ENCODE measurements at regions not wholly inside any gene's neighbourhood (a gene's known extent, or its start where the extent isn't known, plus 50 kb on each side); places are given as distances from the start of the nearest gene placed in this dataset.
A peak's percentile ranks its signal among the peaks of the same experiment; 100 is the strongest.

GRCh38 chr5:167780177-167780576 lies 511.3 kb upstream of the WWC1 start:
- DNase-seq = no peak
- no peaks in the 10 kb centered on the region for H3K27me3 ChIP-seq (ENCODE audit: control insufficient read depth, insufficient read depth, low read length, poor library complexity, severe bottlenecking)
- H3K27ac ChIP-seq (ENCODE audit: low read depth, low read length) = no peak overlapping the region
- H3K9me3 ChIP-seq (ENCODE audit: control insufficient read depth, low read length) = no peaks in the 10 kb centered on the region
- Mint-ChIP-seq H3K9me3 (no peaks in the 10 kb centered on the region), H3K27me3 (ENCODE audit: insufficient read depth) (no peaks in the 10 kb centered on the region), H3K27ac (no peak overlapping the region), H3K4me3 (no peak overlapping the region), H3K4me1 (peaks cover 2% of the 10 kb centered on the region), H3K36me3 (ENCODE audit: low read depth) (no peaks in the 10 kb centered on the region)
- no peak overlapping the region for H3K9ac ChIP-seq (ENCODE audit: extremely low read depth, low read length, poor library complexity, severe bottlenecking)
- no peaks in the 10 kb centered on the region for H3K4me1 ChIP-seq (ENCODE audit: control insufficient read depth, insufficient read depth, low read length)
- no peaks in the 10 kb centered on the region for H3K36me3 ChIP-seq (ENCODE audit: control insufficient read depth, insufficient read depth, low read length)
- 93 to 94% methylated on average over 4 to 6 of the region's 6 CpGs for WGBS, 2 experiments (ENCODE audit: insufficient coverage in 1 of 2, insufficient read length in 1 of 2)
- H3K4me3 ChIP-seq (ENCODE audit: low read length) = no peak overlapping the region
- no peak for TF ChIP-seq CTCF (conservative IDR thresholded peaks at IDR 0.05)

GRCh38 chr5:167783145-167783817 lies 508.2 kb upstream of the WWC1 start:
- Mint-ChIP-seq H3K27me3 (ENCODE audit: insufficient read depth) (no peaks in the 10 kb centered on the region), H3K4me3 (no peak overlapping the region), H3K9me3 (no peaks in the 10 kb centered on the region), H3K27ac (no peak overlapping the region), H3K36me3 (ENCODE audit: low read depth) (no peaks in the 10 kb centered on the region), H3K4me1 (peaks cover 2% of the 10 kb centered on the region)
- H3K9ac ChIP-seq (ENCODE audit: extremely low read depth, low read length, poor library complexity, severe bottlenecking) = no peak overlapping the region
- no peaks in the 10 kb centered on the region for H3K36me3 ChIP-seq (ENCODE audit: control insufficient read depth, insufficient read depth, low read length)
- H3K4me1 ChIP-seq (ENCODE audit: control insufficient read depth, insufficient read depth, low read length) = no peaks in the 10 kb centered on the region
- DNase-seq = no peak
- 92% methylated on average over 6 to 9 of the region's 9 CpGs for WGBS, 2 experiments (ENCODE audit: insufficient coverage in 1 of 2, insufficient read length in 1 of 2)
- no peaks in the 10 kb centered on the region for H3K9me3 ChIP-seq (ENCODE audit: control insufficient read depth, low read length)
- no peak overlapping the region for H3K27ac ChIP-seq (ENCODE audit: low read depth, low read length)
- H3K4me3 ChIP-seq (ENCODE audit: low read length) = no peak overlapping the region
- TF ChIP-seq CTCF (conservative IDR thresholded peaks at IDR 0.05) = peak; percentile 17
- H3K27me3 ChIP-seq (ENCODE audit: control insufficient read depth, insufficient read depth, low read length, poor library complexity, severe bottlenecking) = no peaks in the 10 kb centered on the region

DNA sequence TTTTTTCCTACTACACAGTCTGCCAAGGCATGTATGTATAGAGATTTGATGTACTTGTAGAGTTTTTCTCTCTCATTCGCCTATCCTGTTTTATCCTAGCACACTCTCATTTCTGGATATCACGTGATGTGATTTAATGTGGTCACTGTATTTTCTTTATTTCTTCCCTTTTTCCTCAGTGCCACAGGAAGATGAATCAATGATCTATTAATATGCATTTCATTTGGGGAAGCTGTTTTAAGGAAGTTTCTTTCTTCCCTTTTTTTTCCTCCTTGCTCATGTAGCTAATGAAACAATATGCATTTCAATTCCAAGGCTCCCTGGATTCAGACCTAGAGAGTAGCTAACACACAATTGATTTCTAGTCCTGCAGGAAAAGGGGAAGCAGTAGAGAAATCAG lies 506.3 kb upstream of the WWC1 start:
- WGBS, 2 experiments (ENCODE audit: insufficient coverage in 1 of 2, insufficient read length in 1 of 2) = 100% methylated on average over 2 of the region's 2 CpGs; no CpG with 5 or more reads in 1 of the 2 experiments
- H3K4me1 ChIP-seq (ENCODE audit: control insufficient read depth, insufficient read depth, low read length) = no peaks in the 10 kb centered on the region
- no peak for TF ChIP-seq CTCF (conservative IDR thresholded peaks at IDR 0.05)
- no peaks in the 10 kb centered on the region for H3K36me3 Mint-ChIP-seq (ENCODE audit: low read depth)
- no peak overlapping the region for H3K27ac ChIP-seq (ENCODE audit: low read depth, low read length)
- H3K4me1 Mint-ChIP-seq = no peaks in the 10 kb centered on the region
- no peaks in the 10 kb centered on the region for H3K27me3 Mint-ChIP-seq (ENCODE audit: insufficient read depth)
- H3K27ac Mint-ChIP-seq = no peak overlapping the region
- no peak overlapping the region for H3K4me3 Mint-ChIP-seq
- no peak for DNase-seq
- no peaks in the 10 kb centered on the region for H3K36me3 ChIP-seq (ENCODE audit: control insufficient read depth, insufficient read depth, low read length)
- H3K9ac ChIP-seq (ENCODE audit: extremely low read depth, low read length, poor library complexity, severe bottlenecking) = no peak overlapping the region
- no peaks in the 10 kb centered on the region for H3K9me3 Mint-ChIP-seq
- no peaks in the 10 kb centered on the region for H3K27me3 ChIP-seq (ENCODE audit: control insufficient read depth, insufficient read depth, low read length, poor library complexity, severe bottlenecking)
- no peak overlapping the region for H3K4me3 ChIP-seq (ENCODE audit: low read length)
- no peaks in the 10 kb centered on the region for H3K9me3 ChIP-seq (ENCODE audit: control insufficient read depth, low read length)

All from endodermal cell (in vitro differentiated cells).